HEK293T (cell line): ENCODE measurements at regions not wholly inside any gene's neighbourhood (a gene's known extent, or its start where the extent isn't known, plus 50 kb on each side); places are given as distances from the start of the nearest gene placed in this dataset.

Experiments used
- ARNT ChIP-seq: fragments of 450-650 bp; IDR thresholded peaks from 2 replicates; pipeline ENCODE4 v1.6.1; 2017; ENCODE audit warnings: mild to moderate bottlenecking
- FOXM1 ChIP-seq: fragments of 450-650 bp; IDR thresholded peaks from 2 replicates; pipeline ENCODE4 v1.6.1; 2017; ENCODE audit warnings: mild to moderate bottlenecking, borderline replicate concordance
- SP1 ChIP-seq: fragments of 450-650 bp; IDR thresholded peaks from 2 replicates; pipeline ENCODE4 v1.6.1; 2017
- SUZ12 ChIP-seq: fragments of 450-650 bp; IDR thresholded peaks from 2 replicates; pipeline ENCODE4 v1.6.1; 2016; ENCODE audit warnings: mild to moderate bottlenecking

GRCh38 chr11:129719037-129719436, 96.6 kb upstream of the TMEM45B start:
- no peak for TF ChIP-seq SP1
- TF ChIP-seq SUZ12 = no peak
- TF ChIP-seq ARNT = no peak
- TF ChIP-seq FOXM1 = no peak
